PC-9 (cell line): ENCODE measurements at regions not wholly inside any gene's neighbourhood (a gene's known extent, or its start where the extent isn't known, plus 50 kb on each side); places are given as distances from the start of the nearest gene placed in this dataset.

Source experiments
- BruUV-seq: library from RNA; stranded (reverse); fragments of 400-500 nt; replicated peaks from 2 replicates; lab custom pipeline; 2021; lab: Mats Ljungman, UMichigan
- CTCF ChIA-PET: fragments of 300-600 bp; sonication (Branson Sonifier 250); formaldehyde crosslinking; loops from one replicate; lab custom pipeline; 2022; ENCODE audit warnings: antibody characterized with exemption; lab: Charles Lee
- POLR2A ChIA-PET: fragments of 300-600 bp; sonication (Branson Sonifier 250); formaldehyde crosslinking; loops from one replicate; lab custom pipeline; 2022; ENCODE audit warnings: antibody characterized with exemption; ENCODE audit not compliant: unreplicated experiment; lab: Charles Lee
- DNase-seq, 2 experiments: peaks; one replicate each; pipeline versions ENCODE4 v3.0.0 to v3.0.0-alpha.2; 2015 to 2022; ENCODE audit warnings: mixed read lengths in 1 of 2
- H2AFZ ChIP-seq: fragments of 200-600 bp; sonication (generic); 2 replicates; pipeline ENCODE4 v1.8.1; 2017; ENCODE audit warnings: antibody characterized with exemption
- H3F3A ChIP-seq: fragments of 200-600 bp; sonication (generic); 2 replicates; pipeline ENCODE4 v1.8.1; 2017; ENCODE audit warnings: antibody characterized with exemption, mild to moderate bottlenecking, low read depth; ENCODE audit not compliant: insufficient read depth
- H3K27ac ChIP-seq: fragments of 200-600 bp; sonication (generic); 2 replicates; pipeline ENCODE4 v1.6.1; 2016; ENCODE audit warnings: mixed run types
- H3K27me3 ChIP-seq: fragments of 200-600 bp; sonication (generic); 2 replicates; pipeline ENCODE4 v1.6.1; 2016; ENCODE audit warnings: low read depth, mixed run types; ENCODE audit not compliant: insufficient read depth
- H3K36me3 ChIP-seq: fragments of 200-600 bp; sonication (generic); 2 replicates; pipeline ENCODE4 v1.6.1; 2016; ENCODE audit warnings: low read depth, mixed run types
- H3K4me1 ChIP-seq: fragments of 200-600 bp; sonication (generic); replicated peaks from 2 replicates; pipeline ENCODE4 v1.6.1; 2016; ENCODE audit warnings: mixed run types; ENCODE audit not compliant: insufficient read depth
- H3K4me2 ChIP-seq: fragments of 200-600 bp; sonication (generic); 2 replicates; pipeline ENCODE4 v1.6.1; 2017; ENCODE audit warnings: mixed run types
- H3K4me3 ChIP-seq: fragments of 200-600 bp; sonication (generic); 2 replicates; pipeline ENCODE4 v1.6.1; 2016; ENCODE audit warnings: mixed run types
- H3K79me2 ChIP-seq: fragments of 200-600 bp; sonication (generic); 2 replicates; pipeline ENCODE4 v1.6.1; 2017; ENCODE audit warnings: low read depth, mixed run types
- H3K9me2 ChIP-seq: fragments of 200-600 bp; sonication (generic); 2 replicates; pipeline ENCODE4 v1.8.1; 2017; ENCODE audit warnings: mild to moderate bottlenecking; ENCODE audit not compliant: insufficient read depth
- H3K9me3 ChIP-seq: fragments of 200-600 bp; sonication (generic); 2 replicates; pipeline ENCODE4 v1.8.1; 2016; ENCODE audit warnings: low read depth; ENCODE audit not compliant: insufficient read depth
- H4K20me1 ChIP-seq: fragments of 200-600 bp; sonication (generic); 2 replicates; pipeline ENCODE4 v1.8.1; 2017; ENCODE audit not compliant: insufficient read depth
- CTCF ChIP-seq: fragments of 200-600 bp; sonication (generic); conservative IDR thresholded peaks from 2 replicates; pipeline ENCODE4 v1.6.1; 2017; ENCODE audit warnings: mixed run types, antibody characterized with exemption, mild to moderate bottlenecking, moderate library complexity
- EZH2 ChIP-seq: fragments of 200-600 bp; sonication (generic); IDR thresholded peaks from 2 replicates; pipeline ENCODE4 v1.8.0; 2017; ENCODE audit warnings: antibody characterized with exemption, low read depth
- intact Hi-C: fragments of 100-400 bp; cut with micrococcal nuclease; formaldehyde crosslinking; loops from one replicate; pipeline ENCODE4 v1.10.0; 2022; ENCODE audit not compliant: unreplicated experiment

DNA sequence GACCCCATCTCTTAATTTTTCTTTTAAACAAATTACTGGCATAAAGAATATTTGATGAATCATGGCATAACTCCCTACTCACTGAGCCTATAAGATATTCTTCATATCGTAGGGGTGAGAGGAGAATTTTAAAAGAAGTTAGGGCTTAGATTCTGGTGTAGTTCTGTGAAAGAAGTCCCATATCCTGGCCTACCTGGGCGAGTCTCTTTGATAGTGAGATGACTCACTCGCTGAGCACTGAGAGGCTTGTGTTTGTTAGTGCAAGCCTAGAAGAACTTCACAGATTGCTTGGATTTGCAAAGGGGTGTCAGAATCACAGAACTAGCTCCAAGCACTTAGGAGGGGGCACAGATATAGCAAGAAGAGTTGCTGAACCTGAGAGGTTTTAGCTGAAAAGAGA, 133.8 kb upstream of the TMC3 start:
- Histone ChIP-seq H3K4me2 (no peak overlapping the region), H3K79me2 (no peaks in the 10 kb centered on the region), H3K9me2 (no peaks in the 10 kb centered on the region), H3K36me3 (no peaks in the 10 kb centered on the region), H3K4me1 (no peaks in the 10 kb centered on the region), H3K9me3 (no peaks in the 10 kb centered on the region), H4K20me1 (no peaks in the 10 kb centered on the region), H3K27ac (no peak overlapping the region), H3F3A (no peaks in the 10 kb centered on the region), H2AFZ (no peak overlapping the region), H3K27me3 (0 out of 2 replicates have a peak, but pooled peaks cover 4% of the 10 kb centered on the region), H3K4me3 (no peak overlapping the region)
- no TSS peak for BruUV-seq
- ChIA-PET POLR2A (no interaction called here), CTCF (no interaction called here)
- DNase-seq: no peak
- TF ChIP-seq CTCF: no peak
- TF ChIP-seq EZH2: no peak
- intact Hi-C loops: no loop called here

- no TSS peak for BruUV-seq
- no peak for DNase-seq
- Histone ChIP-seq H3K79me2 (no peaks in the 10 kb centered on the region), H3K9me3 (no peaks in the 10 kb centered on the region), H3K4me2 (no peak overlapping the region), H2AFZ (no peak overlapping the region), H4K20me1 (no peaks in the 10 kb centered on the region), H3K27ac (no peak overlapping the region), H3K4me1 (no peaks in the 10 kb centered on the region), H3K36me3 (no peaks in the 10 kb centered on the region), H3K27me3 (0 out of 2 replicates have a peak, but pooled peaks cover 4% of the 10 kb centered on the region), H3K9me2 (no peaks in the 10 kb centered on the region), H3F3A (no peaks in the 10 kb centered on the region), H3K4me3 (no peak overlapping the region)
- TF ChIP-seq CTCF: no peak
- TF ChIP-seq EZH2: no peak
- ChIA-PET CTCF (no interaction called here), POLR2A (no interaction called here)
- intact Hi-C loops: no loop called here
Measured at GRCh38 chr15:81506936-81507335, 132.9 kb upstream of the TMC3 start.

GRCh38 chr15:81506071-81506470, 132.1 kb upstream of the TMC3 start:
- H3K36me3 ChIP-seq: no peaks in the 10 kb centered on the region
- no peak overlapping the region for H3K4me3 ChIP-seq
- H4K20me1 ChIP-seq: no peaks in the 10 kb centered on the region
- H3K79me2 ChIP-seq: no peaks in the 10 kb centered on the region
- DNase-seq: no peak
- no peaks in the 10 kb centered on the region for H3F3A ChIP-seq
- no peak overlapping the region for H3K27ac ChIP-seq
- intact Hi-C loops: no loop called here
- no peak overlapping the region for H2AFZ ChIP-seq
- no peaks in the 10 kb centered on the region for H3K9me3 ChIP-seq
- no TSS peak for BruUV-seq
- no peak for TF ChIP-seq EZH2
- TF ChIP-seq CTCF: no peak
- 0 out of 2 replicates have a peak, but pooled peaks cover 4% of the 10 kb centered on the region for H3K27me3 ChIP-seq
- H3K4me1 ChIP-seq: no peaks in the 10 kb centered on the region
- POLR2A ChIA-PET: no interaction called here
- CTCF ChIA-PET: no interaction called here
- H3K9me2 ChIP-seq: no peaks in the 10 kb centered on the region
- H3K4me2 ChIP-seq: no peak overlapping the region
